ENCODE measurements at regions not wholly inside any gene's neighbourhood (a gene's known extent, or its start where the extent isn't known, plus 50 kb on each side); places are given as distances from the start of the nearest gene placed in this dataset.

- no peak overlapping the region for H3K4me2 ChIP-seq (ENCODE audit: low read length)
- no peaks in the 10 kb centered on the region for H3K27me3 ChIP-seq (ENCODE audit: insufficient read depth, low read length)
Measured at GRCh38 chr2:196426122-196426521, 213.4 kb upstream of the CCDC150 start.

GRCh38 chr2:196427986-196428634 is 211.4 kb upstream of the CCDC150 start:
- no peaks in the 10 kb centered on the region for H3K36me3 ChIP-seq (ENCODE audit: insufficient read depth, low read length)
- no peaks in the 10 kb centered on the region for H3K79me2 ChIP-seq (ENCODE audit: insufficient read depth, low read length)
- no peak overlapping the region for H3K4me2 ChIP-seq (ENCODE audit: low read length)
- TF ChIP-seq CTCF (IDR thresholded peaks at IDR 0.05; ENCODE audit: low read length): no peak
- no peak for TF ChIP-seq EZH2 (IDR thresholded peaks at IDR 0.05; ENCODE audit: borderline replicate concordance, low read length)
- H3K4me3 ChIP-seq (ENCODE audit: low read depth, low read length, poor library complexity, severe bottlenecking): no peak overlapping the region
- no peaks in the 10 kb centered on the region for H4K20me1 ChIP-seq (ENCODE audit: insufficient read depth, low read length)
- no peak overlapping the region for H3K27ac ChIP-seq (ENCODE audit: low read depth, low read length, poor library complexity, severe bottlenecking)
- H3F3A ChIP-seq (ENCODE audit: insufficient read depth, low read length): no peaks in the 10 kb centered on the region
- no peak overlapping the region for H3K9ac ChIP-seq (ENCODE audit: low read length)
- H3K27me3 ChIP-seq (ENCODE audit: insufficient read depth, low read length): no peaks in the 10 kb centered on the region
- H2AFZ ChIP-seq (ENCODE audit: low read length): no peak overlapping the region
- H3K9me2 ChIP-seq (ENCODE audit: low read depth, low read length): no peaks in the 10 kb centered on the region
- no peaks in the 10 kb centered on the region for H3K9me3 ChIP-seq (ENCODE audit: low read length)
- H3K4me1 ChIP-seq (ENCODE audit: insufficient read depth, low read length, severe bottlenecking): no peaks in the 10 kb centered on the region

More at GRCh38 chr2:196426122-196426521, 213.4 kb upstream of the CCDC150 start:
- no peak overlapping the region for H3K9ac ChIP-seq (ENCODE audit: low read length)
- no peak overlapping the region for H2AFZ ChIP-seq (ENCODE audit: low read length)
- H3K9me3 ChIP-seq (ENCODE audit: low read length): no peaks in the 10 kb centered on the region
- no peak for TF ChIP-seq EZH2 (IDR thresholded peaks at IDR 0.05; ENCODE audit: borderline replicate concordance, low read length)
- no peak for TF ChIP-seq CTCF (IDR thresholded peaks at IDR 0.05; ENCODE audit: low read length)
- H3K79me2 ChIP-seq (ENCODE audit: insufficient read depth, low read length): no peaks in the 10 kb centered on the region
- no peaks in the 10 kb centered on the region for H3K36me3 ChIP-seq (ENCODE audit: insufficient read depth, low read length)
- no peaks in the 10 kb centered on the region for H4K20me1 ChIP-seq (ENCODE audit: insufficient read depth, low read length)
- H3K27ac ChIP-seq (ENCODE audit: low read depth, low read length, poor library complexity, severe bottlenecking): no peak overlapping the region
- no peak overlapping the region for H3K4me3 ChIP-seq (ENCODE audit: low read depth, low read length, poor library complexity, severe bottlenecking)
- H3K4me1 ChIP-seq (ENCODE audit: insufficient read depth, low read length, severe bottlenecking): no peaks in the 10 kb centered on the region
- H3K9me2 ChIP-seq (ENCODE audit: low read depth, low read length): no peaks in the 10 kb centered on the region
- no peaks in the 10 kb centered on the region for H3F3A ChIP-seq (ENCODE audit: insufficient read depth, low read length)

GRCh38 chr2:196431076-196431475 is 208.4 kb upstream of the CCDC150 start:
- H3F3A ChIP-seq (ENCODE audit: insufficient read depth, low read length): no peaks in the 10 kb centered on the region
- no peaks in the 10 kb centered on the region for H3K9me3 ChIP-seq (ENCODE audit: low read length)
- no peaks in the 10 kb centered on the region for H3K27me3 ChIP-seq (ENCODE audit: insufficient read depth, low read length)
- no peaks in the 10 kb centered on the region for H3K4me1 ChIP-seq (ENCODE audit: insufficient read depth, low read length, severe bottlenecking)
- no peaks in the 10 kb centered on the region for H3K79me2 ChIP-seq (ENCODE audit: insufficient read depth, low read length)
- H3K27ac ChIP-seq (ENCODE audit: low read depth, low read length, poor library complexity, severe bottlenecking): no peak overlapping the region
- H4K20me1 ChIP-seq (ENCODE audit: insufficient read depth, low read length): no peaks in the 10 kb centered on the region
- H2AFZ ChIP-seq (ENCODE audit: low read length): no peak overlapping the region
- H3K4me2 ChIP-seq (ENCODE audit: low read length): no peak overlapping the region
- no peaks in the 10 kb centered on the region for H3K9me2 ChIP-seq (ENCODE audit: low read depth, low read length)
- no peaks in the 10 kb centered on the region for H3K36me3 ChIP-seq (ENCODE audit: insufficient read depth, low read length)
- H3K4me3 ChIP-seq (ENCODE audit: low read depth, low read length, poor library complexity, severe bottlenecking): no peak overlapping the region
- no peak overlapping the region for H3K9ac ChIP-seq (ENCODE audit: low read length)
- TF ChIP-seq EZH2 (IDR thresholded peaks at IDR 0.05; ENCODE audit: borderline replicate concordance, low read length): no peak
- TF ChIP-seq CTCF (IDR thresholded peaks at IDR 0.05; ENCODE audit: low read length): no peak

Measured in OCI-LY1 (cell line).